ENCODE measurements at regions not wholly inside any gene's neighbourhood (a gene's known extent, or its start where the extent isn't known, plus 50 kb on each side); places are given as distances from the start of the nearest gene placed in this dataset.
A peak's percentile ranks its signal among the peaks of the same experiment; 100 is the strongest.
"Not testable (repeated sequence)": the region's sequence is repeated elsewhere in the genome, so short reads cannot be mapped to it uniquely, and the experiment has no call there.

- Histone ChIP-seq H3K4me3 (no peak overlapping the region), H3K27ac (no peak overlapping the region)
Measured at GRCh38 chr1:157411064-157411463, 141.3 kb downstream of the FCRL5 start.

GRCh38 chr1:157410457-157410856 is 141.9 kb downstream of the FCRL5 start:
- Histone ChIP-seq H3K27ac (no peak overlapping the region), H3K4me3 (no peak overlapping the region)

- Histone ChIP-seq H3K4me3 (no peak overlapping the region), H3K27ac (no peak overlapping the region)
Measured at GRCh38 chr1:157409927-157410326, 142.4 kb downstream of the FCRL5 start.

- H3K27ac ChIP-seq = no peak overlapping the region
- H3K4me3 ChIP-seq = no peak overlapping the region
Measured at GRCh38 chr1:157407917-157408525, 144.3 kb downstream of the FCRL5 start.

GRCh38 chr1:157407367-157407766 is 144.9 kb downstream of the FCRL5 start:
- H3K4me3 ChIP-seq = no peak overlapping the region
- H3K27ac ChIP-seq = no peak overlapping the region

- H3K4me3 ChIP-seq = no peak overlapping the region
- H3K27ac ChIP-seq = no peak overlapping the region
Measured at GRCh38 chr1:157405662-157406061, 146.7 kb downstream of the FCRL5 start.

GRCh38 chr1:157404614-157405013 is 147.7 kb downstream of the FCRL5 start:
- Histone ChIP-seq H3K4me3 (no peak overlapping the region), H3K27ac (no peak overlapping the region)

GRCh38 chr1:157404063-157404501 is 148.2 kb downstream of the FCRL5 start:
- H3K27ac ChIP-seq = peak overlapping the region in 2 of 21 experiments; percentile 3 to 67

GRCh38 chr1:157403608-157404007 is 148.7 kb downstream of the FCRL5 start:
- H3K27ac ChIP-seq = peak overlapping the region in 3 of 21 experiments; percentile 1 to 67 (median 3)
- H3K4me3 ChIP-seq = no peak overlapping the region

More at GRCh38 chr1:157404063-157404501, 148.2 kb downstream of the FCRL5 start:
- H3K4me3 ChIP-seq = no peak overlapping the region

- Histone ChIP-seq H3K27ac (peak overlapping the region in 3 of 21 experiments; percentile 1 to 67 (median 3)), H3K4me3 (no peak overlapping the region)
Measured at GRCh38 chr1:157403203-157403602, 149.1 kb downstream of the FCRL5 start.

GRCh38 chr1:157400766-157401165 is 151.5 kb downstream of the FCRL5 start:
- Histone ChIP-seq H3K27ac (peak overlapping the region in 1 of 21 experiments; percentile 54), H3K4me3 (no peak overlapping the region)

- no peak overlapping the region for H3K4me3 ChIP-seq
- H3K27ac ChIP-seq = no peak overlapping the region
Measured at GRCh38 chr1:157399984-157400382, 152.3 kb downstream of the FCRL5 start.

GRCh38 chr1:157399343-157399983 is 152.9 kb downstream of the FCRL5 start:
- H3K4me3 ChIP-seq = no peak overlapping the region
- H3K27ac ChIP-seq = no peak overlapping the region

- H3K27ac ChIP-seq = no peak overlapping the region
- no peak overlapping the region for H3K4me3 ChIP-seq
Measured at GRCh38 chr1:157390651-157391050, 161.7 kb downstream of the FCRL5 start.

- no peak overlapping the region for H3K4me3 ChIP-seq
Measured at GRCh38 chr1:157388057-157388456, 164.3 kb downstream of the FCRL5 start.

GRCh38 chr1:157384258-157384657 is 168.1 kb downstream of the FCRL5 start:
- H3K27ac ChIP-seq = no peak overlapping the region
- H3K4me3 ChIP-seq = no peak overlapping the region

More at GRCh38 chr1:157388057-157388456, 164.3 kb downstream of the FCRL5 start:
- no peak overlapping the region for H3K27ac ChIP-seq

GRCh38 chr1:157382351-157382750 is 170.0 kb downstream of the FCRL5 start:
- no peak overlapping the region for H3K27ac ChIP-seq
- H3K4me3 ChIP-seq = no peak overlapping the region

- Histone ChIP-seq H3K27ac (no peak overlapping the region), H3K4me3 (no peak overlapping the region)
Measured at GRCh38 chr1:157380523-157380922, 171.8 kb downstream of the FCRL5 start.

- H3K27ac ChIP-seq, H3K4me3 ChIP-seq: not testable (repeated sequence)
Measured at GRCh38 chr1:157377280-157377713, 175.0 kb downstream of the FCRL5 start.

- Histone ChIP-seq H3K4me3 (no peak overlapping the region), H3K27ac (no peak overlapping the region)
Measured at GRCh38 chr1:157376681-157377080, 175.6 kb downstream of the FCRL5 start.

- not testable (repeated sequence) for H3K27ac ChIP-seq, H3K4me3 ChIP-seq
Measured at GRCh38 chr1:157372311-157372710, 180.0 kb downstream of the FCRL5 start.
